DOHH2 (cell line): ENCODE measurements at regions not wholly inside any gene's neighbourhood (a gene's known extent, or its start where the extent isn't known, plus 50 kb on each side); places are given as distances from the start of the nearest gene placed in this dataset.
"Not testable (repeated sequence)": the region's sequence is repeated elsewhere in the genome, so short reads cannot be mapped to it uniquely, and the experiment has no call there.

ENCODE experiments used
- H3F3A ChIP-seq: fragments of 200-600 bp; sonication (generic), shearing (Covaris generic); 2 replicates; pipeline ENCODE4 v1.6.0; 2016; ENCODE audit warnings: antibody characterized with exemption, mild to moderate bottlenecking; ENCODE audit not compliant: control insufficient read depth, insufficient read depth
- H3K27ac ChIP-seq: fragments of 200-600 bp; sonication (generic); 2 replicates; pipeline ENCODE4 v1.5.1; 2014; ENCODE audit warnings: low read depth, mild to moderate bottlenecking, low read length, moderate library complexity
- H3K27me3 ChIP-seq: fragments of 200-600 bp; sonication (generic); 2 replicates; pipeline ENCODE4 v1.6.1; 2014; ENCODE audit warnings: mild to moderate bottlenecking, low read length, mixed read lengths; ENCODE audit not compliant: control insufficient read depth
- H3K36me3 ChIP-seq: fragments of 200-600 bp; sonication (generic); 2 replicates; pipeline ENCODE4 v1.6.1; 2014; ENCODE audit warnings: mild to moderate bottlenecking, low read length, moderate library complexity, mixed read lengths; ENCODE audit not compliant: control insufficient read depth
- H3K4me1 ChIP-seq: fragments of 200-600 bp; sonication (generic); 2 replicates; pipeline ENCODE4 v1.6.1; 2014; ENCODE audit warnings: mild to moderate bottlenecking, low read length, mixed read lengths; ENCODE audit not compliant: control insufficient read depth
- H3K4me2 ChIP-seq: fragments of 200-600 bp; sonication (generic); 2 replicates; pipeline ENCODE4 v1.6.0; 2014; ENCODE audit warnings: mild to moderate bottlenecking, low read length, moderate library complexity
- H3K4me3 ChIP-seq: fragments of 200-600 bp; sonication (generic); 2 replicates; pipeline ENCODE4 v1.5.1; 2014; ENCODE audit warnings: mild to moderate bottlenecking, low read length, mixed read lengths
- H3K79me2 ChIP-seq: fragments of 200-600 bp; sonication (generic); 2 replicates; pipeline ENCODE4 v1.6.1; 2014; ENCODE audit warnings: mild to moderate bottlenecking, low read length, mixed read lengths; ENCODE audit not compliant: control insufficient read depth
- H3K9me2 ChIP-seq: fragments of 200-600 bp; sonication (generic); replicated peaks from 2 replicates; pipeline ENCODE4 v1.6.1; 2014; ENCODE audit warnings: mild to moderate bottlenecking, low read length, mixed read lengths; ENCODE audit not compliant: control insufficient read depth
- H3K9me3 ChIP-seq: fragments of 200-600 bp; sonication (generic); 2 replicates; pipeline ENCODE4 v1.6.1; 2014; ENCODE audit warnings: antibody characterized with exemption, low read length, mixed read lengths; ENCODE audit not compliant: control insufficient read depth, insufficient read depth
- H4K20me1 ChIP-seq: fragments of 200-600 bp; sonication (generic); 2 replicates; pipeline ENCODE4 v1.6.0; 2014; ENCODE audit warnings: low read depth, mild to moderate bottlenecking, antibody characterized with exemption, low read length, moderate library complexity; ENCODE audit not compliant: control insufficient read depth, insufficient read depth
- EZH2phosphoT487 ChIP-seq: fragments of 200-600 bp; sonication (generic); IDR thresholded peaks from 2 replicates; pipeline ENCODE4 v1.6.1; 2017; ENCODE audit warnings: borderline replicate concordance, mild to moderate bottlenecking, antibody characterized with exemption, low read length, moderate library complexity, mixed read lengths
- TF ChIP-seq, protein P1 (sequence below): fragments of 200-600 bp; sonication (generic); IDR thresholded peaks from one replicate; pipeline ENCODE4 v1.5.1; 2014; ENCODE audit warnings: antibody characterized with exemption, mild to moderate bottlenecking, low read depth, low read length; ENCODE audit not compliant: poor library complexity, severe bottlenecking

GRCh38 chr4:84126061-84126787 is 372.9 kb downstream of the NKX6-1 start:
- Histone ChIP-seq H3K27me3 (no peaks in the 10 kb centered on the region), H3K27ac (no peak overlapping the region), H3K4me1 (no peaks in the 10 kb centered on the region), H3K9me3 (no peaks in the 10 kb centered on the region), H3K79me2 (no peaks in the 10 kb centered on the region), H3F3A (no peaks in the 10 kb centered on the region), H3K4me3 (no peak overlapping the region), H4K20me1 (no peaks in the 10 kb centered on the region), H3K9me2 (no peaks in the 10 kb centered on the region), H3K4me2 (no peak overlapping the region), H3K36me3 (no peaks in the 10 kb centered on the region)
- TF ChIP-seq, protein P1, sequence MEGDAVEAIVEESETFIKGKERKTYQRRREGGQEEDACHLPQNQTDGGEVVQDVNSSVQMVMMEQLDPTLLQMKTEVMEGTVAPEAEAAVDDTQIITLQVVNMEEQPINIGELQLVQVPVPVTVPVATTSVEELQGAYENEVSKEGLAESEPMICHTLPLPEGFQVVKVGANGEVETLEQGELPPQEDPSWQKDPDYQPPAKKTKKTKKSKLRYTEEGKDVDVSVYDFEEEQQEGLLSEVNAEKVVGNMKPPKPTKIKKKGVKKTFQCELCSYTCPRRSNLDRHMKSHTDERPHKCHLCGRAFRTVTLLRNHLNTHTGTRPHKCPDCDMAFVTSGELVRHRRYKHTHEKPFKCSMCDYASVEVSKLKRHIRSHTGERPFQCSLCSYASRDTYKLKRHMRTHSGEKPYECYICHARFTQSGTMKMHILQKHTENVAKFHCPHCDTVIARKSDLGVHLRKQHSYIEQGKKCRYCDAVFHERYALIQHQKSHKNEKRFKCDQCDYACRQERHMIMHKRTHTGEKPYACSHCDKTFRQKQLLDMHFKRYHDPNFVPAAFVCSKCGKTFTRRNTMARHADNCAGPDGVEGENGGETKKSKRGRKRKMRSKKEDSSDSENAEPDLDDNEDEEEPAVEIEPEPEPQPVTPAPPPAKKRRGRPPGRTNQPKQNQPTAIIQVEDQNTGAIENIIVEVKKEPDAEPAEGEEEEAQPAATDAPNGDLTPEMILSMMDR = no peak
- no peak for TF ChIP-seq EZH2phosphoT487

- Histone ChIP-seq H3F3A (no peaks in the 10 kb centered on the region), H3K36me3 (no peaks in the 10 kb centered on the region), H3K27me3 (peaks cover 4% of the 10 kb centered on the region), H4K20me1 (no peaks in the 10 kb centered on the region), H3K4me2 (no peak overlapping the region), H3K4me1 (no peaks in the 10 kb centered on the region), H3K4me3 (no peak overlapping the region), H3K79me2 (no peaks in the 10 kb centered on the region), H3K9me2 (no peaks in the 10 kb centered on the region), H3K27ac (no peak overlapping the region), H3K9me3 (no peaks in the 10 kb centered on the region)
- TF ChIP-seq, protein P1 = no peak
These were observed 389.1 kb downstream of the NKX6-1 start for GRCh38 chr4:84110040-84110439.

GRCh38 chr4:84101653-84102625 is 397.2 kb downstream of the NKX6-1 start:
- not testable (repeated sequence) for H3K4me3 ChIP-seq, H3K4me2 ChIP-seq, H3K9me2 ChIP-seq, H3K9me3 ChIP-seq, H3K27me3 ChIP-seq, H3K36me3 ChIP-seq, H3K27ac ChIP-seq, H3K79me2 ChIP-seq, H3F3A ChIP-seq, H4K20me1 ChIP-seq, H3K4me1 ChIP-seq

- Histone ChIP-seq H3K79me2 (no peaks in the 10 kb centered on the region), H3K4me3 (no peak overlapping the region)
These were observed 399.0 kb downstream of the NKX6-1 start for GRCh38 chr4:84100071-84100470.

More at GRCh38 chr4:84100071-84100470, 399.0 kb downstream of the NKX6-1 start:
- Histone ChIP-seq H3K27me3 (no peaks in the 10 kb centered on the region), H3K4me2 (no peak overlapping the region), H3K9me2 (no peaks in the 10 kb centered on the region), H3K4me1 (no peaks in the 10 kb centered on the region), H3K9me3 (no peaks in the 10 kb centered on the region), H3K36me3 (no peaks in the 10 kb centered on the region), H3K27ac (no peak overlapping the region), H4K20me1 (no peaks in the 10 kb centered on the region), H3F3A (no peaks in the 10 kb centered on the region)
- no peak for TF ChIP-seq EZH2phosphoT487
- TF ChIP-seq, protein P1 = no peak
